SK-MEL-5 (cell line): ENCODE measurements at regions not wholly inside any gene's neighbourhood (a gene's known extent, or its start where the extent isn't known, plus 50 kb on each side); places are given as distances from the start of the nearest gene placed in this dataset.
A peak's percentile ranks its signal among the peaks of the same experiment; 100 is the strongest.

Source experiments
- DNase-seq: peaks from one replicate; pipeline ENCODE4 v3.0.0-alpha.2; 2016; ENCODE audit warnings: low read depth, low spot score
- in situ Hi-C: cut with HindIII; loops from 2 replicates; pipeline ENCODE4 v1.10.0; 2016; ENCODE audit warnings: low sequenced_read_pairs, high pct_unique_total_duplicates, low pct_unique_long_range_greater_than_20kb

DNA sequence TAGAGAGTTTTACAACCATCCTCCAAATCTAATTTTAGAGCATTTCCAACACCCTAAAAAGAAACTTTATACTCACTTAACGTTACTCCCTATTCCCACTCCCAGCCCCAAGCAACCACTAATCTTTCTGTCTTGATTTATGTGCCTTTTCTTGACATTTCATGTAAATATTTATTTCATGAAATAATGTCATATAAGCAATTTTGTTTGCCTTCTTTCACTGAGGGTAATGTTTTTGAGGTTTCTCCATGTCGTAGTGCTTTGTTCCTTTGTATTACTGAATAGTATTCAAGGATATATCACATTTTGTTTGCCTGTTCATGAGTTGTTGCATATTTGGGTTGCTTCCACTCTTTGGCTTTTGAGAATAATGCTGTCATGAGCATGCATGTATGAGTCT lies 155.4 kb upstream of the PLAAT1 start:
- no peak for DNase-seq
- in situ Hi-C loops, result no loop called here

DNA sequence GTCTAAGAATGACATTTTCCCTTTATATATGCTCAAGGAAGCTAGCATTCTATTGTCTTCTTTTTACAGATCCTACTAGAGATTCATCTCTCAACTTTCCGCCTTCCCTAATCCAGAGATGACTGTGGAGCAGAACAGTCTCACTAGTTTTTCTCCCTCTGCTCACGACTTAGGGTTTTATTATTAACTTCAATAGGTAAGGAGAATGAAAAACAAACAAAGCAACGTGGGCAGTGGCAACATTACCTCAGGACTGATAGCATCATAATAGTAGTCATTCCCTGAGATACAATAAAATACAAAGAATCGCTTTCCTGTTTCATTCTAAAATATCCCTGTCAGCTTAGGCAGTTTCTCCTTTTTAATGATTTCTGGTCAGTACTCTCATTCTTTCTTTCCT lies 154.3 kb upstream of the PLAAT1 start:
- in situ Hi-C loops, result no loop called here
- no peak for DNase-seq

DNA sequence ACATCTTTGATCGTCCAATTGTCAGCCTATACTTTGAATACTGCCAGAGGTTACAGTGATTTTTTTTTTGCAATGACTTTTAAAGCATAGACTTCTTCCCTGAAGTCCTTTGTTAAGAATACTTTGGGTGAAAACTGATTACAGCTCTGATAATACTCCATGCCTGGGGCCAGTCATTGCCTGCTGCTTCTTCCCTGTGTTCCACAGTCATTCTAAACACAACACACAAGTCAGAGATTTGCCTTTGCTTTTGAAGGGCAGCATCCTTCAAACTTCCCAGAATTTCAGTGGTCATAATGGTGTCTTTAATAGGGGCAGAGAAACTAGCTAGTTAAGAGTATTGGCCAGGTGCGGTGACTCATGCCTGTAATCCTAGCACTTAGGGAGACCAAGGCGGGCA lies 153.7 kb upstream of the PLAAT1 start:
- in situ Hi-C loops, result no loop called here
- no peak for DNase-seq

DNA sequence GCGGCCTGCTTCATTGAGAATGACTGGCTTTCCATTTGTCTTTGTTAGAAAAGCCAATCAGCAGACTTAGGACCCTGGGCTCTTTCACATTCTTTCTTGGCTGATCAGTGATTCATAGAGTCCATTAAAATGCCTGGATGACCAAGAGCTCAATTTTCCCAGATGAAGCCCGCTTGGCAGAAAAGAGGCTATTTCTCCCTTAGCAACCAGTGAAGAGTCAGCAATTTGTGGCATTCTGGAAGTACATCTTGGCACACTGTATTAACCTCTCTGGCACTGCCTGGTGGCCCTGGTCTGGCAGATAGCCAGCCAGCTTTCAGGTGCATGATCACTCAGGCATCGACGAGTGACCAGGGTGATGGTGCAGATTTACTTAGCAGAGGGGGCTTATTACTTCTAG lies 145.7 kb upstream of the PLAAT1 start:
- in situ Hi-C loops, result no loop called here
- DNase-seq, result no peak

DNA sequence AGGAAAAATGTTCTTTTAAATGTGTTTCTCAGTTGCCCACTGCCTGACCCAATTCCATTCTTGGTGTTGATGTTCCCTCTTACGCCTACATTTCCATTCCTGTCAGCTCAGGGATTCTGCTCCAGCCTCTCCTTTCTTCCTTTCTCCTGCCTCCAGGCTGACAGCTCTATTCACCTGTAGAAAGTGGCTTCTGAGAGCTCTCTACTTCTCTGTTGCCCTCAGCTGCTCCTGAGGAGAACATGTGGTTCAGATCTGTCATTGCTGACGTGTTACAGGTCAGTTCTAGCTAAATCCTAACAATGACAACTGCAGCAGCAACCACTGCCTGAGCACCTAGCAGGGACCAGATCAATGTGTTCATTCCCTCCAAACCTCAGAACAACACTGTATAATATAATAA lies 144.9 kb upstream of the PLAAT1 start:
- in situ Hi-C loops, result no loop called here
- no peak for DNase-seq

DNA sequence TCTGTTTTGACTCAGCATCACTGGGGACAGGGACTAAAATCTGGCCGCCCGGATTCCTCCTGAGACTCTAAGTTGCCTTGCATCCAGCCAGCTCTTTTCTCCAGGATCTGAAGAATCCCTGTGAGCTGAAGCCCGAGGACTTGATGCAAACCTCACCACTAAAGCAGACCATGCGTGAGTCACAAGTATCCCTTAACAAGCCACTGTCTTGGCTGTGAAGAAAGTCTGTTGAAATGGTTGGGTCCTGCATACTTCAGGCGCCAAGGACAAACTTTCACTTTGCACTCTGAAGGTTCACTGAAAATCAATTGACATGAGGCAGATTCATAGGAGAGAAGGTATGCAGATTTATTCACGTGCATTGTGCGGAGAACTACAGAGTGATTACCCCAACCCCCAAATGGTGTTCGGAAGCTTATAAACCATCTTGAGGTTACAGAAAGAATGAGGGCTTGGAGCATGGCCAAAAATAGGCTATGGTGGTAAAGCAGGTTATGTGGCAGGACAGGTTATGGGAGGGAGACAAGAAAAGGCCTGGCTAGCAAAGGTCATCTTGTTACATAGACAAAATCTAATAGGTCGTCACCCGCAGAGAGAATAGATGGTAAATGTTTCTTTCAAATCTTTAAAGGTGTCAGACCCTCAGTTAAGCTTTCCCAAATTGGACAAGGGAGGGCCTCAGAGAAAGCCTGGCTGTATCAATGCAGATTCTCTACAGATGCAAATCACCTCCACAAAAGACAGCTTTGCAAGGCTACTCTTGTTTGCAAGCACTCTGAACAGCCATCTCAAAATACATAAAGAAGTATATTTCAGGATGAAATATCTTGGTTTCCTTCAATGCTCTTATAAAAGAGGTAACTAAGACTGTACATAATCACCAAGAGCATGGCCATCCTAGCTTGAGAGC lies 126.3 kb upstream of the PLAAT1 start:
- peak; percentile 40 for DNase-seq
- in situ Hi-C loops, result no loop called here

DNA sequence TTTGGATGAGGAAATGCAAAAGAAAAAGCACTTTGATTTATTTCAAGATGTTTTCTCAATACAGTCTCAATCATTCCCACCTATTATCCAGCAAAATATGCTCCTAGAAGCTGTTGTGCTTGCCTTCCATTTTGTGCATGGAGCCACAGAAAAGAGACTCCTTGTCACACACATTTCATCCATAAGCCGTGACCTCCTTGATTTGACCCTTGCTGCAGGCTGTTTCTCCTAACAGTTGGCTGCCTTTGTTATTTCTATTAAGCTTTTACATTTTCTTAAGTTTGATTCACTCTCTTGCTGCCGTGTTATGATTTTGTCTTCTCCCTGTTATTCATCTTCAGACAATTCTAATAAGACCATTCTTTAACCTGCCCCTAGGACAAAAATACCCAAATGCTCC lies 124.2 kb upstream of the PLAAT1 start:
- in situ Hi-C loops, result no loop called here
- no peak for DNase-seq

DNA sequence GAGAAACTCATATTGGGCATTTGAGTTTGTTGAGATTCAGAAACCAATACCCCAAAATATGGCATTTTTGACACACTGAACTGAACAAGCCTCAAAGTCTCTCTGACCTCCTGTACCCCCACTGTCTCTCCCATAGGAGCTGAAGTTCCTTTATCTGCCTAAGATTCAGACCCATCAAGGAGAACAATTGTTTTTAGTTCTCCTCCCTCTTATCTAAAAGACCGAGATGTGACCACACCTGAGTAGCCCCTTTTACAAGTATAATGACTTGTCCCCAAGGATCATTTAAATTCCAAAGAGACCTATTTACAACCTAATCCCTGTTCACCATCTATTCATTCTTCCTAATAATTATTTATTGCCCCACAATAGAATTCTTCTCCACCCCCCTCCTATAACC lies 122.1 kb upstream of the PLAAT1 start:
- in situ Hi-C loops, result no loop called here

DNA sequence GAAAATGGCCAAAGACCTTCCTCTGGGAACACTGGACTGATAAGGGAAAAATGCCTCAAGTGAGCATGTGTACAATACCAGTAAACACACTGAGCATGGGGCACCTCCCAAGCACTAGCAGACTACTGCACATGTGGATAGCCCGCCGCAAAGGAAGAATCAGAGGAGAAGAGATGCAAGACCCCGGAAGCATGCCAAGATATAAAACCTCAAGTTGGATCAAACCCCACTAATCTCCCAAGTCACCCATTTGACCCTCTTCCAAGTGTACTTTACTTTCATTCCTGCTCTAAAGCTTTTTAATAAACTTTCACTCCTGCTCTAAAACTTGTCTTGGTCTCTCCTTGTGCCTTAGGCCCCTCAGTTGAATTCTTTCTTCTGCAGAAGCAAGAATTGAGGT lies 121.1 kb upstream of the PLAAT1 start:
- in situ Hi-C loops, result no loop called here
- no peak for DNase-seq

More for the DNA sequence above, 122.1 kb upstream of the PLAAT1 start:
- no peak for DNase-seq

DNA sequence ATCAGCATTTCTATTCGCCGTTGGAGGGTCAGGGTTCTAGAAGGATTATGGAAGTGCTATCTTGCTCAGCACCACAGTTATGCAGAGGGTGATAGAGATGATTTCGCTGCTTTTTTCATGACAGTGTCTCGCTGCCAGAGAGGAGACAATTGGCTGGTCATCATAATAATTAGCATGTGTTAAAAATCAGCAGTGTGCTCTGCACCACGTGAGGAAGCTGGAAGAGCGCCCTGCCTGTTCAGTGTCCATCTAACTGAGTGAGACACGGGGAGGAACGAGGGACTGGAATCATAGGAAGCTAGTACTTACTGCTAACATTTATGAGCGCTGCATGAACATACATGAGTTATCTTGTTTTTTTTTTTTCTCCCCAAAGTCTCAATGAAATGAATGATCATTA lies 116.2 kb upstream of the PLAAT1 start:
- no peak for DNase-seq
- in situ Hi-C loops, result no loop called here

DNA sequence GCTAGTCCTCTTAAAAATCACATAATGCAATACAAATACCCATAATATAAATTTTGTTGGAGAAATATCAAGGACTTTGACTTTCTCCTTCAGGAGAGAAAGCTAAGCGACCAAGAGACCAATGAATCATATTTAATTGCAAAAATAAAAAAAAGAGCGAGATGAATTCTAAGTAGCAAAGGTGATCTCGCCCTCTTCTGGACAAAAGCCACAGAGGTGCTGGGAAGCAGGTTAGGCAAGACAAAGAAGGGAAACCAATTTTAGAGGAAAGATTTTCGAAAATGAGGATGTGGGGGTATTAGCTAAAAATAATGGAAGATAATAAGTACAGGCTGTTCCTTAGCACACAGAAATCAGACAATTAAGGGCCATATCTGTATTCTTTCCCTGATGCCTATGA lies 111.4 kb upstream of the PLAAT1 start:
- in situ Hi-C loops, result no loop called here
- peak; percentile 22 for DNase-seq

DNA sequence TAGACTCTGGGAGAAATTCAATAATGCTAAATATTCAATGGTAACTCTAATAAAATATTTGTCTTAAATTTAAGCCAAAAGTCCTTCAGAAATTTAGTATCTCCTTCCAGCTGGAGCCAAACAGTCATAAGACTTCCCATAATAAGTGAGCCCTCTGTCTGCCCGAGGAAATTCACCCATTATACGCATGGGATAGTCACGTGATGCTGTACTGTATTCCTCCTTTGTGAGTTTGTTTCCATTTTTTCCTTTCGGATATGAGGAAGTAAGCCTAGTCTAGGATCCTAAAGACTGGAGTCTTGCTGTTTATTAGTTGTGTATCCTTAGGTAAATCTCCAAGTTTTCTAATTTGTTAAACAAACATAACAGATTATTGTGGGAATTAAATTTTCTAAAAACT lies 110.4 kb upstream of the PLAAT1 start:
- in situ Hi-C loops, result no loop called here
- DNase-seq, result peak; percentile 84

DNA sequence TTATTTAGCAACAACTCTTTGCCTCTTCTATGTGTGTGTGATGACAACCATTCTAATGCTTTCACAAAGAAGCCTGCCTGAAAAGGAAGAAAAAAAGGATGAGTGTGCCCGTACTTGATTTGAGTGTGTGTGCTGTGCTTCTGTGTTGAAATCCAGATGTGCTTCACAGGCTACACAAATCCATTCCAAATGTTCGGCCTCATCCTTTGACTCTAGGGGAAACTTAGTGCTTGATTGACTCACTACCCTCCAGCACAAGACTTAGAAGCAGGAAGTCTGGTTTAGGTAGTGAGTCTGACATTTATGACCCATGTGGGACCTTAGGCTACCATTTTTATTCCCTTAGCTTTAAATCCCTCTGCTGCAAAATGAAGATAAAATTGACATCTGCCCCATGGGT lies 108.8 kb upstream of the PLAAT1 start:
- DNase-seq, result no peak
- in situ Hi-C loops, result no loop called here

DNA sequence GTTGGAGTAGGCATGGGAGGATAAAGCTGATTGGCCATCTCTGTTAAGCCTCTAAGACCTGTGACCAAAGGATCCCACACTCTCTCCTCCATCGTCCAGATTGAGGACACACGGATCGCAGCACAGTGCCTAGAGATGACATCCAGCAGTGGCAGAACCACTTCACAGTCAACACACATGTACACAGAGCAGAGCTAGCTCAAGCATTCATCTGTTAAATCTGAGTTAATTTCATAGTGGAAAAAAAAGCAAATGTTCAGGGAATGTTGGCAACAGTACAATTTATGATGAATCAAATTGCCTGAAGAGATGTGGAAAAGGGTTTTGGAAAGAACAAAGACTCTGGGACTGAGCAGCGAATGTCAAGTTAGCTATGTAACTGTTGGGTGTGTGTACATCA lies 108.1 kb upstream of the PLAAT1 start:
- in situ Hi-C loops, result no loop called here
- DNase-seq, result no peak

DNA sequence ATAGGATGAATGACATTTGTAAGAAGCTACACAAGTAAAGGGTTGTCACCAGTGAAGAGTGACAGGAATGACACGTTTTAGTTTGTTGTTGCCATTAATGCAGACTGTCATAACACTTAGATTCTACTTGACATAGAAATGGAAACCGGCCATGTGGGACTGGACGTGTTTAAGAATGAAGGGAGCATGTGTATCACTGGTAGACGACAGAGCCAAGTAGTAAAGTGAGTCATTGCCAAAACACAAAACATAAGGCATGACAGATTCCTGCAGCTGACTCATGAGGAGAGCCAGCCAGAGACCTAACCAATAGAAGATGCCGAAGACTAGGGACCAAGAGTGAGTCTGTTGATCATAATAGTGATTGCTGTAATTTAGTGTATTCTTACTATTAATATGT lies 106.2 kb upstream of the PLAAT1 start:
- DNase-seq, result peak; percentile 18
- in situ Hi-C loops, result no loop called here

DNA sequence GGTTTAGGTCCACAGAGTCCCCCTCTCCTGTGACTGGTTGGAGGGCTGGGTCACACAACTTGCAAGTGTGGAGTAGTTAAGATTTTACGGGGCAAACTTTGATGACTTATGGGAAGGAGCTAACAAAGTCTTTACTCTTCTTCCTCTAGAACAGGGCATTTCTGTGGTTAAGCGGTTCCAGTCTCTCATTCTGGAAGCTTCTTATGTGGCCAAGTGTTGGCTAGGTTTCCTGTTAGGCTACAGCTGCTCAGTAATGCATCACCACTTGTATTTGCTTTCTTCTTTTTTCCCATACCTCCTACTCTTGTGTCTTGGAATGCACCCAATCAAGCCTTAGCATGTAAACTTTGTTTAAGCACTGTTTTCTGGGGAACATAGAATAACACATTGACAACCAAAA lies 100.6 kb upstream of the PLAAT1 start:
- in situ Hi-C loops, result no loop called here
- peak; percentile 24 for DNase-seq

DNA sequence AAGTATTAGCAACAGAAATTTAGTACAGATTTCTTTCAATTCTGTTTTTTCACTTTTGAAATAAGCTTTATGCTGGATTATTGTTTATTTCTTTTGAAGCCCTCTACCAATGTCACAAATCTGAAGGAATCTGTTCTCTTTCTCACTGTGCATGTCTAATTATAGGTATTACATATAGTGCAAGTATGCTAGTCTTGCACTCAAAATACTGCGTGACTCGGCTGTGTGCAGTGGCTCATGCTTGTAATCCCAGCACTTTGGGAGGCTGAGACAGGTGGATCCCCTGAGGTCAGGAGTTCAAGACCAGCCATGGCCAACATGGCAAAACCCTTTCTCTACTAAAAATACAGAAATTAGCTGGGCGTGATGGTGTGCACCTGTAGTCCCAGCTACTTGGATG lies 95.8 kb upstream of the PLAAT1 start:
- no peak for DNase-seq
- in situ Hi-C loops, result no loop called here

DNA sequence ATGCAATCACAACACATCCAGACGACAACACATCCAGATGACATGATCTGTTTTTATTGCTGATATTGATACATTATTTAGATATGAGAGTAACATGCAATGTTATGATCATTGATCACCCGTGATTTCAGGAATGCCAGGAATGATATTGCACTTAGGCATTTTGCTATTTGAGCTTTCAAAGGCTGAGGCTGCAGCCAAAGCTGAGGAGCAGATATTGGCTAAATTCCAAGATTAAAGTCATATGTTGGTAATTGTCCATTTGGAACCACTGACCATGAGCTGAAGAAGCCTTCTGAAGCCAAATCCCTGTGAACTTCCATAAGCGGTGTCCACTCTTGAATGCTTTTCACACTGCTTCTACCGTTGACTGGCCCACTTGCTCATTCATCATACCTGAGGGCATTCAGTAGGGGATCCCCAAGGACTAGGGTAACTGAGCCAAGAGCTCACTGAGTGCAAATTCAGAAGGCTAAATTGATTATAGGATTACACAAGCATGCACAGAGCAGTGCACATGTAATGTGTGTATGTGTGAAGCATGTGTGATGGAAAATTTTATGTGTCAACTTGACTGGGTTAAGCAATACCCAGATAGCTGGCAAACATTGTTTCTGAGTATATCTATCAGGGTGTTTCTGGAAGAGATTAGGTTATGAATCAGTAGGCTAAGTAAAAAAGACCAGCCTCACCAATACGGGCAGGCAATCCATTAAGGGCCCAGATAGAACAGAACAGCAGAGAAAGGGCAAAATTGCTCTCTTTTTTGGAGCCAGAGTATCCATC lies 92.1 kb upstream of the PLAAT1 start:
- peak; percentile 0 for DNase-seq
- in situ Hi-C loops, result no loop called here

DNA sequence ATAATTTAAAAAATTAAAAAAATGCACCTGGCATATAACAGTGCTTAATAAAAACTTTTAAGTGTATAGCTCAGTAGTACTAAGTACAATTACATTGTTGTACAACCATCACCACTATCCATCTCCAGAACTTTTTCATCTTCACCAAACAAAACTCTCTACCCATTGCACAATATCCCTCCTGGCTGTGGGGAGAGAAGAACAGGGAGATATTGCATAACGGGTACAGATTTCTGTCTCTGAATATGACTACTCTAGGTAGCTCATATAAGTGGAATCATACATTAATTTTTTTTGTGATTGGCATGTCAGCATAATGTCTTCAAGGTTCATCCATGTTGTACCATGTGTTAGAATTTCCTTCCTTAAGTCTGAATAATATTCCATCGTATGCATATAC lies 91.0 kb upstream of the PLAAT1 start:
- in situ Hi-C loops, result no loop called here
- DNase-seq, result peak; percentile 0
